OCI-LY7 (cell line): ENCODE measurements at regions not wholly inside any gene's neighbourhood (a gene's known extent, or its start where the extent isn't known, plus 50 kb on each side); places are given as distances from the start of the nearest gene placed in this dataset.

Experiments used
- CTCF ChIP-seq: fragments of 200-600 bp; sonication (generic); conservative IDR thresholded peaks from 2 replicates; pipeline ENCODE4 v1.5.1; 2014; ENCODE audit warnings: mild to moderate bottlenecking, antibody characterized with exemption, low read length, moderate library complexity, mixed read lengths
- EZH2phosphoT487 ChIP-seq: fragments of 200-600 bp; sonication (generic); IDR thresholded peaks from 2 replicates; pipeline ENCODE4 v1.6.1; 2018; ENCODE audit warnings: low read depth, borderline replicate concordance, mild to moderate bottlenecking, mixed run types, antibody characterized with exemption, low read length, moderate library complexity, mixed read lengths

- TF ChIP-seq EZH2phosphoT487: no peak
- no peak for TF ChIP-seq CTCF
These were observed 680.7 kb downstream of the REEP3 start for GRCh38 chr10:64201936-64202335.
